ENCODE measurements at regions not wholly inside any gene's neighbourhood (a gene's known extent, or its start where the extent isn't known, plus 50 kb on each side); places are given as distances from the start of the nearest gene placed in this dataset.

DNA sequence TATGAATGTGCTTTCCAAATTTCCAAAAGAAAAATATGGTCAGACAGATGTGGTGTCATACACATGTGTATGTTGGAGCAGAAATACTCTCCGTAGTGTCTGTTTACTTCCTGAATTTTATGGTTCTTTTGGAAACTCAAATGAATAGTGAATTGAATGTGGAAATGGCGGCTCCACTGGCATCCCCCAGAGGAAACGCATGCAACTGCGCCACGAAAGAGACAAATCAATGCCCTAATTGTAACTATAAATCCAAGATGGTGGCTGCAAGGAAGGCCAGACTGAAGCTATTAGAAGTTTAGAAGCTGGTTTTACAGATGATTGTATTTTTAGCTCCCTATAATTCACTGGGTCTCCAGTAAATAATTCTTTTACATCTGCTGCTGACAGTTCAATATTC lies 246.7 kb downstream of the FGFR2 start:
- no peak overlapping the region for H3K4me3 ChIP-seq (ENCODE audit: low read depth, low read length)
- no peak for TF ChIP-seq CTCF (IDR thresholded peaks at IDR 0.05; ENCODE audit: borderline replicate concordance, insufficient read depth, low read depth, low read length)

- H3K4me3 ChIP-seq (ENCODE audit: low read depth, low read length), result no peak overlapping the region
- no peak for TF ChIP-seq CTCF (IDR thresholded peaks at IDR 0.05; ENCODE audit: borderline replicate concordance, insufficient read depth, low read depth, low read length)
Measured at GRCh38 chr10:121352231-121352855, 245.9 kb downstream of the FGFR2 start.

- no peak for TF ChIP-seq CTCF (IDR thresholded peaks at IDR 0.05; ENCODE audit: borderline replicate concordance, insufficient read depth, low read depth, low read length)
- H3K4me3 ChIP-seq (ENCODE audit: low read depth, low read length), result no peak overlapping the region
Measured at GRCh38 chr10:121355161-121355560, 243.1 kb downstream of the FGFR2 start.

GRCh38 chr10:121356183-121356582 lies 242.1 kb downstream of the FGFR2 start:
- TF ChIP-seq CTCF (IDR thresholded peaks at IDR 0.05; ENCODE audit: borderline replicate concordance, insufficient read depth, low read depth, low read length), result no peak
- H3K4me3 ChIP-seq (ENCODE audit: low read depth, low read length), result no peak overlapping the region

- H3K4me3 ChIP-seq (ENCODE audit: low read depth, low read length), result no peak overlapping the region
- no peak for TF ChIP-seq CTCF (IDR thresholded peaks at IDR 0.05; ENCODE audit: borderline replicate concordance, insufficient read depth, low read depth, low read length)
Measured at GRCh38 chr10:121357401-121357800, 240.8 kb downstream of the FGFR2 start.

GRCh38 chr10:121362026-121362425 lies 236.2 kb downstream of the FGFR2 start:
- no peak overlapping the region for H3K4me3 ChIP-seq (ENCODE audit: low read depth, low read length)
- TF ChIP-seq CTCF (IDR thresholded peaks at IDR 0.05; ENCODE audit: borderline replicate concordance, insufficient read depth, low read depth, low read length), result no peak

DNA sequence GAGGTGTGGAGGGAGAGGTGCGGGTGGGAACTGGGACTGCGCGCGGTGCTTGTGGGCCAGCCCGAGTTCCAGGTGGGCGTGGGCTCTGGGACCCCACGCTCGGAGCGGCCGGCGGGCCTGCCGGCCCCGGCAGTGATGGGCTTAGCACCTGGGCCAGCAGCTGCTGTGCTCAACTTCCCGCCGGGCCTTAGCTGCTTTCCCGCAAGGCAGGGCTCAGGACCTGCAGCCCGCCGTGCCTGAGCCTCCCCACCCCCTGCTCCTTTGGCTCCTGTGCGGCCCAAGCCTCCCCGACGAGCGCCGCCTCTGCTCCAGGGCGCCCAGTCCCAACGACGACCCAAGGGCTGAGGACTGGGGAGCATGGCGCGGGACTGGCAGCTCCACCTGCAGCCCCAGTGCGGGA lies 232.7 kb downstream of the FGFR2 start:
- TF ChIP-seq CTCF (IDR thresholded peaks at IDR 0.05; ENCODE audit: borderline replicate concordance, insufficient read depth, low read depth, low read length), result no peak
- H3K4me3 ChIP-seq (ENCODE audit: low read depth, low read length), result no peak overlapping the region
